Endothelial cell of umbilical vein (primary cell): ENCODE measurements at regions not wholly inside any gene's neighbourhood (a gene's known extent, or its start where the extent isn't known, plus 50 kb on each side); places are given as distances from the start of the nearest gene placed in this dataset.

Experiments
- BruUV-seq: library from RNA; stranded (reverse); fragments of 400-500 nt; replicated peaks from 2 replicates; lab custom pipeline; 2021; lab: Mats Ljungman, UMichigan
- CTCF ChIA-PET: fragments of 300-600, 350-600 bp; sonication (Branson Sonifier 250); formaldehyde crosslinking; loops from one replicate; lab custom pipeline; 2021; ENCODE audit warnings: antibody characterized with exemption, inconsistent platforms; lab: Charles Lee
- POLR2A ChIA-PET: fragments of 300-600, 350-600 bp; sonication (Branson Sonifier 250); formaldehyde crosslinking; loops from one replicate; lab custom pipeline; 2021; ENCODE audit warnings: antibody characterized with exemption, inconsistent platforms; lab: Charles Lee
- DNase-seq: peaks from one replicate; pipeline ENCODE4 v3.0.0-alpha.2; 2011; ENCODE audit warnings: low read depth, low spot score
- FAIRE-seq: peaks from 2 replicates; lab custom pipeline; 2011; peaks lifted over from hg19 to GRCh38; lab: Jason Lieb, UNC
- H2AFZ ChIP-seq: 2 replicates; pipeline ENCODE4 v1.6.0; 2012; ENCODE audit warnings: low read depth, low read length, control low read depth, inconsistent platforms
- H3K27ac ChIP-seq: 2 replicates; pipeline ENCODE4 v1.5.1; 2011; ENCODE audit warnings: low read depth, mild to moderate bottlenecking, control low read depth, low read length, moderate library complexity; ENCODE audit not compliant: insufficient read depth
- H3K27me3 ChIP-seq, 2 experiments: 2 replicates each; pipeline versions ENCODE4 v1.6.0 to v1.6.1; 2011; ENCODE audit warnings: low read length in 2 of 2, mixed read lengths in 1 of 2; ENCODE audit not compliant: control insufficient read depth in 2 of 2, insufficient read depth in 2 of 2
- H3K36me3 ChIP-seq, 2 experiments: 2 replicates in 1 of 2; 3 replicates in 1 of 2; pipeline ENCODE4 v1.5.1; 2011; ENCODE audit warnings: low read length in 2 of 2, mild to moderate bottlenecking in 1 of 2, moderate library complexity in 1 of 2; ENCODE audit not compliant: control insufficient read depth in 2 of 2, insufficient read depth in 2 of 2; ENCODE audit errors: extremely low read depth in 1 of 2
- H3K4me1 ChIP-seq: 3 replicates; pipeline ENCODE4 v1.5.1; 2011; ENCODE audit warnings: mild to moderate bottlenecking, low read length; ENCODE audit not compliant: control insufficient read depth, insufficient read depth; ENCODE audit errors: extremely low read depth
- H3K4me2 ChIP-seq: 2 replicates; pipeline ENCODE4 v1.6.1; 2011; ENCODE audit warnings: low read length, control low read depth, mixed read lengths; ENCODE audit not compliant: insufficient read depth
- H3K4me3 ChIP-seq, 3 experiments: fragments of 200-600 bp in 1 of 3; sonication (generic), shearing (Covaris generic) in 1 of 3; replicated peaks in 1 of 3; 2 replicates each; pipeline ENCODE4 v1.5.1; 2011 to 2016; ENCODE audit warnings: control low read depth in 3 of 3, low read length in 3 of 3, mild to moderate bottlenecking in 2 of 3, inconsistent platforms in 1 of 3, low read depth in 1 of 3, moderate library complexity in 1 of 3; ENCODE audit not compliant: insufficient read depth in 1 of 3
- H3K79me2 ChIP-seq: 2 replicates; pipeline ENCODE4 v1.6.0; 2012; ENCODE audit warnings: low read length, inconsistent platforms; ENCODE audit not compliant: control insufficient read depth, insufficient read depth
- H3K9ac ChIP-seq: replicated peaks from 2 replicates; pipeline ENCODE3; 2011; ENCODE audit warnings: low read length, control low read depth; ENCODE audit not compliant: insufficient read depth; ENCODE audit errors: extremely low read depth
- H3K9me1 ChIP-seq: replicated peaks from 3 replicates; pipeline ENCODE4 v1.6.0; 2011; ENCODE audit warnings: mild to moderate bottlenecking, low read length; ENCODE audit not compliant: control insufficient read depth, insufficient read depth; ENCODE audit errors: extremely low read depth
- H3K9me3 ChIP-seq: replicated peaks from 2 replicates; pipeline ENCODE4 v1.5.1; 2012; ENCODE audit warnings: low read length, inconsistent platforms; ENCODE audit not compliant: control insufficient read depth, insufficient read depth
- H4K20me1 ChIP-seq: replicated peaks from 2 replicates; pipeline ENCODE3; 2011; ENCODE audit warnings: mild to moderate bottlenecking, low read length; ENCODE audit not compliant: control insufficient read depth, insufficient read depth; ENCODE audit errors: extremely low read depth
- CTCF ChIP-seq, 2 donors: IDR thresholded peaks; 1 replicate in 1 of 2; 2 replicates in 1 of 2; pipeline ENCODE4 v1.5.1; 2011; ENCODE audit warnings: low read length in 2 of 2, mild to moderate bottlenecking in 2 of 2, moderate library complexity in 2 of 2, control low read depth in 1 of 2, inconsistent platforms in 1 of 2, low read depth in 1 of 2; ENCODE audit not compliant: insufficient read depth in 1 of 2; ENCODE audit errors: extremely low read depth in 1 of 2
- EZH2 ChIP-seq: IDR thresholded peaks from 2 replicates; pipeline ENCODE4 v1.6.1; 2012; ENCODE audit warnings: borderline replicate concordance, low read depth, mild to moderate bottlenecking, moderate library complexity, low read length, inconsistent platforms; ENCODE audit not compliant: severe bottlenecking
- GATA2 ChIP-seq: IDR thresholded peaks from 2 replicates; pipeline ENCODE4 v1.7.0; 2011; ENCODE audit warnings: low read depth, mild to moderate bottlenecking, moderate library complexity, mixed read lengths, low read length; ENCODE audit not compliant: insufficient read length, insufficient read depth
- JUN ChIP-seq: IDR thresholded peaks from 2 replicates; pipeline ENCODE4 v1.6.1; 2011; ENCODE audit warnings: borderline replicate concordance, low read depth; ENCODE audit not compliant: insufficient read length, insufficient read depth
- MYC ChIP-seq: IDR thresholded peaks from one replicate; pipeline ENCODE4 v1.6.1; 2011; ENCODE audit warnings: mild to moderate bottlenecking, low read depth, low read length
- POLR2A ChIP-seq: IDR thresholded peaks from 2 replicates; pipeline ENCODE4 v1.6.1; 2012; ENCODE audit warnings: low read depth, mild to moderate bottlenecking, control low read depth, low read length
- POLR2AphosphoS5 ChIP-seq: IDR thresholded peaks from 2 replicates; pipeline ENCODE4 v1.6.1; 2012; ENCODE audit warnings: low read depth, mild to moderate bottlenecking, control low read depth, low read length, moderate library complexity; ENCODE audit not compliant: insufficient read depth
- dilution Hi-C: fragments of 300-500 bp; cut with MboI; formaldehyde crosslinking; loops from one replicate; pipeline ENCODE4 v1.15.0; 2019; ENCODE audit warnings: low sequenced_read_pairs; ENCODE audit not compliant: extremely low pct_ligation_motif_present
- intact Hi-C: fragments of 100-400 bp; cut with micrococcal nuclease; formaldehyde crosslinking; loops from one replicate; pipeline ENCODE4 v1.10.0; 2022
- TF ChIP-seq, protein P1 (sequence below): IDR thresholded peaks from 2 replicates; pipeline ENCODE4 v1.6.1; 2011; ENCODE audit not compliant: insufficient read depth, insufficient read length

DNA sequence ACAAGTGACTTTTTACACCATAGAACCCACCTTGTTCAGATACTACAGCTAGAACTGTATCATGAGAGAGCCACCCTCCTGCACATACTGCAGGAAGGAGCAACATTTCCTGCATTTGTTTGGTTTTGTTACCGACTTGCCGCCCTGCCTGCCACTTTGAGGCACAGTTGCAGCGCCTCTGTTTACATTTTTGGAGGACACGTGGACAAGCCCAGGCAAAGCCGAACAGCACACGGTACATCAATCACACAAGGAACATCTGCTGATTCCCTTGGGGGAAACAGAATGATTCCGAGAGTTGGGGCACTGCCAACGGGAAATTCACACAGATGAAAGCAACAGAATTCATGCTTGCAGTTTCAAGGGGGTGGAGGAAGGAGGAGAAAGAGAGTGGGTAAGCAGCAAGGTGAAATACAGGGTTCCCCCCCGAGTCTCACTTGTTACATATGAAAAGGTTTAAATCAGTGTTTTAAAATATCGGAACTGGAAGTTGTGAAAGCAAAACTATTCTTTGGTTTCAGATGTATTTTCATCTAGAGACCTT, 110.7 kb downstream of the BTG1 start:
- H3K79me2 ChIP-seq = no peaks in the 10 kb centered on the region
- H3K9ac ChIP-seq = peak overlapping the region; percentile 12
- no peaks in the 10 kb centered on the region for H3K36me3 ChIP-seq
- intact Hi-C loops (loop anchor here (1.0 kb wide), 1 partner anchor 45 kb away; no protein-coding TSS in a partner anchor), dilution Hi-C loops (no loop called here)
- FAIRE-seq (peak; percentile 87), DNase-seq (peak; percentile 87)
- ChIA-PET POLR2A (interaction anchor here (0.6 to 1.7 kb wide), 2 partner anchors 110 to 207 kb away, joined by 3 to 10 read pairs; partner anchors contain the start of gene BTG1), CTCF (interaction anchor here (0.9 to 1.2 kb wide), 2 partner anchors 12 to 653 kb away, joined by 3 read pairs; no protein-coding TSS in a partner anchor)
- H3K4me1 ChIP-seq = peaks cover 17% of the 10 kb centered on the region
- H3K27ac ChIP-seq = peak overlapping the region; percentile 22
- no peaks in the 10 kb centered on the region for H3K27me3 ChIP-seq
- TF ChIP-seq, protein P1, sequence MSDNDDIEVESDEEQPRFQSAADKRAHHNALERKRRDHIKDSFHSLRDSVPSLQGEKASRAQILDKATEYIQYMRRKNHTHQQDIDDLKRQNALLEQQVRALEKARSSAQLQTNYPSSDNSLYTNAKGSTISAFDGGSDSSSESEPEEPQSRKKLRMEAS = peak; percentile 89
- TF ChIP-seq GATA2 = no peak
- H2AFZ ChIP-seq = peak overlapping the region; percentile 61
- H3K9me3 ChIP-seq = no peaks in the 10 kb centered on the region
- H3K4me2 ChIP-seq = peak overlapping the region; percentile 58
- peak overlapping the region in 1 of 3 experiments; percentile 21 for H3K4me3 ChIP-seq
- no peaks in the 10 kb centered on the region for H4K20me1 ChIP-seq
- BruUV-seq = no TSS peak
- H3K9me1 ChIP-seq = no peaks in the 10 kb centered on the region

- Histone ChIP-seq H3K9me3 (no peaks in the 10 kb centered on the region), H3K27ac (no peak overlapping the region), H3K9ac (no peak overlapping the region), H3K4me3 (no peak overlapping the region), H3K27me3 (no peaks in the 10 kb centered on the region), H3K4me1 (peaks cover 17% of the 10 kb centered on the region), H2AFZ (no peak overlapping the region), H4K20me1 (no peaks in the 10 kb centered on the region), H3K4me2 (no peak overlapping the region), H3K36me3 (no peaks in the 10 kb centered on the region), H3K9me1 (no peaks in the 10 kb centered on the region), H3K79me2 (no peaks in the 10 kb centered on the region)
- no TSS peak for BruUV-seq
- POLR2A ChIA-PET = interaction anchor here (1.7 kb wide), 1 partner anchor 111 kb away, joined by 10 read pairs; the partner anchor contains the start of gene BTG1
- intact Hi-C loops = no loop called here
- DNase-seq = no peak
- dilution Hi-C loops = no loop called here
- no peak for TF ChIP-seq MYC
- no peak for TF ChIP-seq POLR2A
- no peak for TF ChIP-seq CTCF (IDR thresholded peaks at IDR 0.05; ENCODE audit: extremely low read depth in 1 of 2, insufficient read depth in 1 of 2, low read depth in 1 of 2, low read length in 2 of 2)
- TF ChIP-seq EZH2 = no peak
- no peak for TF ChIP-seq POLR2AphosphoS5
- no peak for TF ChIP-seq JUN
- FAIRE-seq = no peak
- CTCF ChIA-PET = interaction anchor here (0.9 to 1.3 kb wide), 3 partner anchors 11 to 652 kb away, joined by 3 read pairs; no protein-coding TSS in a partner anchor
Measured at GRCh38 chr12:92034083-92034482, 111.6 kb downstream of the BTG1 start.
